IMR-90 (cell line): ENCODE measurements at regions not wholly inside any gene's neighbourhood (a gene's known extent, or its start where the extent isn't known, plus 50 kb on each side); places are given as distances from the start of the nearest gene placed in this dataset.

Source experiments
- ATAC-seq: fragments of 200-7000 bp; cut with Tn5 transposase; 2 replicates; pipeline ENCODE4 v1.9.1; 2020; ENCODE audit warnings: low read depth, mild to moderate bottlenecking, moderate library complexity
- BruUV-seq: library from RNA; stranded (reverse); fragments of 400-500 nt; replicated peaks from 2 replicates; lab custom pipeline; 2021; lab: Mats Ljungman, UMichigan
- CTCF ChIA-PET: fragments of 300-600 bp; formaldehyde crosslinking; extraction: SDS; loops from one replicate; lab custom pipeline; 2021; ENCODE audit warnings: antibody characterized with exemption; lab: Yijun Ruan, JAX
- POLR2A ChIA-PET: fragments of 300-600 bp; sonication (Branson Sonifier 250); formaldehyde crosslinking; loops from one replicate; lab custom pipeline; 2022; ENCODE audit warnings: antibody characterized with exemption; ENCODE audit not compliant: unreplicated experiment; lab: Charles Lee
- DNase-seq: peaks from one replicate; pipeline ENCODE4 v3.0.0; 2013
- H2AFZ ChIP-seq: replicated peaks from 2 replicates; pipeline ENCODE3; 2013; ENCODE audit warnings: low read length, mild to moderate bottlenecking; ENCODE audit not compliant: poor library complexity
- H2AK5ac ChIP-seq: 2 replicates; pipeline ENCODE4 v1.6.1; 2013; ENCODE audit warnings: low read depth, low read length, inconsistent platforms
- H2AK9ac ChIP-seq: replicated peaks from 2 replicates; pipeline ENCODE3; 2013; ENCODE audit warnings: mild to moderate bottlenecking, low read depth, low read length, moderate library complexity; ENCODE audit not compliant: poor library complexity
- H2BK120ac ChIP-seq: 2 replicates; pipeline ENCODE4 v1.6.1; 2013; ENCODE audit warnings: low read depth, low read length, inconsistent platforms
- H2BK15ac ChIP-seq: 3 replicates; pipeline ENCODE4 v1.6.1; 2013; ENCODE audit warnings: low read depth, low read length, inconsistent platforms
- H2BK20ac ChIP-seq: 2 replicates; pipeline ENCODE4 v1.6.1; 2013; ENCODE audit warnings: low read depth, mild to moderate bottlenecking, inconsistent platforms, low read length, moderate library complexity
- H2BK5ac ChIP-seq: 2 replicates; pipeline ENCODE4 v1.6.1; 2013; ENCODE audit warnings: mild to moderate bottlenecking, low read depth, low read length, inconsistent platforms; ENCODE audit not compliant: poor library complexity, severe bottlenecking
- H3K14ac ChIP-seq: replicated peaks from 2 replicates; pipeline ENCODE4 v1.6.1; 2013; ENCODE audit warnings: low read depth, low read length, inconsistent platforms
- H3K18ac ChIP-seq: 2 replicates; pipeline ENCODE4 v1.6.1; 2013; ENCODE audit warnings: low read depth, low read length, control low read depth
- H3K23ac ChIP-seq: 2 replicates; pipeline ENCODE4 v1.6.1; 2013; ENCODE audit warnings: low read depth, low read length, inconsistent platforms
- H3K27ac ChIP-seq: 2 replicates; pipeline ENCODE4 v1.5.1; 2013; ENCODE audit warnings: mild to moderate bottlenecking, control low read depth, low read length; ENCODE audit not compliant: insufficient read depth
- H3K27me3 ChIP-seq: 2 replicates; pipeline ENCODE4 v1.6.1; 2013; ENCODE audit warnings: low read length; ENCODE audit not compliant: control insufficient read depth, insufficient read depth
- H3K36me3 ChIP-seq: 2 replicates; pipeline ENCODE4 v1.6.1; 2013; ENCODE audit warnings: low read length, mixed read lengths; ENCODE audit not compliant: control insufficient read depth, insufficient read depth
- H3K4ac ChIP-seq: 2 replicates; pipeline ENCODE4 v1.6.1; 2013; ENCODE audit warnings: low read depth, low read length, inconsistent platforms
- H3K4me1 ChIP-seq: 2 replicates; pipeline ENCODE4 v1.6.1; 2013; ENCODE audit warnings: low read length, mixed read lengths; ENCODE audit not compliant: control insufficient read depth, insufficient read depth
- H3K4me2 ChIP-seq: 2 replicates; pipeline ENCODE4 v1.6.1; 2013; ENCODE audit warnings: low read depth, mild to moderate bottlenecking, control low read depth, low read length, moderate library complexity
- H3K4me3 ChIP-seq: 2 replicates; pipeline ENCODE4 v1.5.1; 2013; ENCODE audit warnings: low read depth, mild to moderate bottlenecking, control low read depth, low read length, moderate library complexity; ENCODE audit not compliant: insufficient read depth
- H3K56ac ChIP-seq: 2 replicates; pipeline ENCODE4 v1.6.1; 2013; ENCODE audit warnings: low read length, inconsistent platforms; ENCODE audit not compliant: insufficient read depth; ENCODE audit errors: extremely low read depth
- H3K79me1 ChIP-seq, 2 experiments: 2 replicates each; pipeline ENCODE4 v1.6.1; 2013; ENCODE audit warnings: low read length in 2 of 2, inconsistent platforms in 1 of 2, low read depth in 1 of 2
- H3K9ac ChIP-seq: 2 replicates; pipeline ENCODE4 v1.6.1; 2013; ENCODE audit warnings: low read depth, low read length, control low read depth
- H3K9me1 ChIP-seq: 2 replicates; pipeline ENCODE4 v1.6.1; 2013; ENCODE audit warnings: low read length, inconsistent platforms; ENCODE audit not compliant: insufficient read depth
- H3K9me3 ChIP-seq: 2 replicates; pipeline ENCODE4 v1.6.1; 2013; ENCODE audit warnings: low read length; ENCODE audit not compliant: control insufficient read depth, insufficient read depth
- H4K20me1 ChIP-seq: 2 replicates; pipeline ENCODE4 v1.6.1; 2013; ENCODE audit warnings: low read length, inconsistent platforms; ENCODE audit not compliant: insufficient read depth
- H4K5ac ChIP-seq: 2 replicates; pipeline ENCODE4 v1.6.1; 2013; ENCODE audit warnings: mild to moderate bottlenecking, low read depth, low read length, control low read depth
- H4K8ac ChIP-seq, 2 experiments: 2 replicates each; pipeline ENCODE4 v1.6.1; 2013; ENCODE audit warnings: low read depth in 2 of 2, low read length in 2 of 2, control low read depth in 1 of 2, inconsistent platforms in 1 of 2
- H4K91ac ChIP-seq: 2 replicates; pipeline ENCODE4 v1.6.1; 2013; ENCODE audit warnings: low read depth, low read length, inconsistent platforms; ENCODE audit not compliant: insufficient read depth
- BHLHE40 ChIP-seq: fragments of 150-350 bp; IDR thresholded peaks from 2 replicates; pipeline ENCODE4 v1.6.1; 2016; ENCODE audit warnings: mild to moderate bottlenecking, low read depth, low read length
- CEBPB ChIP-seq: IDR thresholded peaks from 2 replicates; pipeline ENCODE4 v1.6.1; 2012; ENCODE audit warnings: low read depth, low read length, improper control_type of control experiment
- CTCF ChIP-seq: conservative IDR thresholded peaks from 2 replicates; pipeline ENCODE4 v1.5.1; 2012; ENCODE audit warnings: mild to moderate bottlenecking, low read depth, low read length, improper control_type of control experiment
- MXI1 ChIP-seq: IDR thresholded peaks from 2 replicates; pipeline ENCODE4 v1.6.1; 2012; ENCODE audit warnings: low read depth, mild to moderate bottlenecking, low read length, moderate library complexity, borderline replicate concordance
- POLR2A ChIP-seq: IDR thresholded peaks from 2 replicates; pipeline ENCODE4 v1.6.1; 2012; ENCODE audit warnings: mild to moderate bottlenecking, low read depth, low read length
- WGBS, 2 experiments: methylation state at CpG; one replicate each; pipeline versions ENCODE4 v1.1.5 to v1.1.7; 2013; ENCODE audit warnings: missing lambda C conversion rate in 2 of 2; ENCODE audit not compliant: insufficient read length in 1 of 2; ENCODE audit errors: extremely low coverage in 2 of 2; 5-methylcytosine and 5-hydroxymethylcytosine counted together
- dilution Hi-C: fragments of 300-500 bp; cut with HindIII; formaldehyde crosslinking; loops from one replicate; pipeline ENCODE4 v1.14.3; 2018; ENCODE audit warnings: low sequenced_read_pairs; ENCODE audit not compliant: unreplicated experiment
- in situ Hi-C: fragments of 300-500 bp; cut with MboI; formaldehyde crosslinking; loops from 3 replicates; pipeline ENCODE4 v1.14.3; 2019; ENCODE audit warnings: low sequenced_read_pairs, inconsistent platforms, mixed read lengths
- intact Hi-C: fragments of 100-400 bp; cut with micrococcal nuclease; formaldehyde crosslinking; loops from 2 replicates; pipeline ENCODE4 v1.10.0; 2022

- Histone ChIP-seq H3K27ac (no peak overlapping the region), H4K5ac (no peak overlapping the region), H3K9ac (no peak overlapping the region), H2BK5ac (no peak overlapping the region), H3K27me3 (peaks cover 10% of the 10 kb centered on the region), H3K4me3 (no peak overlapping the region), H3K4me1 (peaks cover 5% of the 10 kb centered on the region), H2BK20ac (no peak overlapping the region), H3K23ac (no peak overlapping the region), H4K20me1 (no peaks in the 10 kb centered on the region), H3K4ac (no peak overlapping the region), H3K9me3 (no peaks in the 10 kb centered on the region), H3K56ac (no peak overlapping the region), H3K14ac (no peak overlapping the region), H2BK120ac (no peak overlapping the region), H2AK5ac (peak overlapping the region; percentile 35; the same call in 1 of the 2 replicates), H2BK15ac (no peak overlapping the region), H3K9me1 (no peaks in the 10 kb centered on the region), H2AK9ac (no peak overlapping the region), H3K18ac (no peak overlapping the region), H2AFZ (no peak overlapping the region), H4K8ac (no peak overlapping the region), H3K79me1 (no peaks in the 10 kb centered on the region), H3K4me2 (no peak overlapping the region), H3K36me3 (no peaks in the 10 kb centered on the region), H4K91ac (no peak overlapping the region)
- intact Hi-C loops (no loop called here), in situ Hi-C loops (no loop called here), dilution Hi-C loops (no loop called here)
- ChIA-PET POLR2A (no interaction called here), CTCF (no interaction called here)
- WGBS, 2 experiments: 83% methylated on average over 14 of the region's 15 CpGs; no CpG with 5 or more reads in 1 of the 2 experiments
- DNase-seq: no peak
- ATAC-seq: no peak
- no peak for TF ChIP-seq MXI1
- no peak for TF ChIP-seq BHLHE40
- no peak for TF ChIP-seq CEBPB
- no peak for TF ChIP-seq POLR2A
- no peak for TF ChIP-seq CTCF
- BruUV-seq: no TSS peak
Measured at GRCh38 chr16:86881861-86882273, 303.5 kb downstream of the FOXL1 start.
